Panc1 (cell line): ENCODE measurements at regions not wholly inside any gene's neighbourhood (a gene's known extent, or its start where the extent isn't known, plus 50 kb on each side); places are given as distances from the start of the nearest gene placed in this dataset.

ENCODE experiments used
- ATAC-seq: fragments of 200-7000 bp; cut with Tn5 transposase; 2 replicates; pipeline ENCODE4 v1.9.1; 2020; ENCODE audit warnings: mild to moderate bottlenecking, moderate library complexity
- BruUV-seq: library from RNA; stranded (reverse); fragments of 400-500 nt; replicated peaks from 2 replicates; lab custom pipeline; 2021; lab: Mats Ljungman, UMichigan
- CTCF ChIA-PET: fragments of 300-600 bp; sonication (Branson Sonifier 250); formaldehyde crosslinking; loops from one replicate; lab custom pipeline; 2022; ENCODE audit warnings: antibody characterized with exemption; lab: Charles Lee
- POLR2A ChIA-PET: fragments of 300-600 bp; sonication (Branson Sonifier 250); formaldehyde crosslinking; loops from one replicate; lab custom pipeline; 2022; ENCODE audit warnings: antibody characterized with exemption; lab: Charles Lee
- DNase-seq: peaks from one replicate; pipeline ENCODE4 v3.0.0-alpha.2; 2010; ENCODE audit warnings: low read depth, low spot score
- H3K27ac ChIP-seq: 2 replicates; pipeline ENCODE4 v1.5.1; 2011; ENCODE audit warnings: mild to moderate bottlenecking, low read length, inconsistent platforms
- H3K27me3 ChIP-seq: fragments of 200-500 bp; sonication (Bioruptor generic); 2 replicates; pipeline ENCODE4 v1.6.0; 2014; ENCODE audit warnings: low read length, inconsistent platforms; ENCODE audit not compliant: control insufficient read depth, insufficient read depth
- H3K36me3 ChIP-seq: fragments of 200-500 bp; sonication (Bioruptor generic); 2 replicates; pipeline ENCODE4 v1.5.1; 2014; ENCODE audit warnings: inconsistent platforms, mild to moderate bottlenecking, low read length, moderate library complexity; ENCODE audit not compliant: control insufficient read depth, insufficient read depth
- H3K4me1 ChIP-seq: 2 replicates; pipeline ENCODE4 v1.5.1; 2011; ENCODE audit warnings: inconsistent platforms, mild to moderate bottlenecking, low read length, moderate library complexity; ENCODE audit not compliant: control insufficient read depth, insufficient read depth
- H3K4me3 ChIP-seq, 2 experiments: 2 replicates each; pipeline ENCODE4 v1.5.1; 2011 to 2012; ENCODE audit warnings: low read depth in 2 of 2, low read length in 2 of 2, mild to moderate bottlenecking in 2 of 2, inconsistent platforms in 1 of 2, moderate library complexity in 1 of 2
- H3K9me3 ChIP-seq: fragments of 200-500 bp; sonication (Bioruptor generic); 2 replicates; pipeline ENCODE4 v1.5.1; 2014; ENCODE audit warnings: low read depth, mild to moderate bottlenecking, inconsistent platforms, low read length, moderate library complexity; ENCODE audit not compliant: control insufficient read depth, insufficient read depth
- CTCF ChIP-seq: fragments of 450-650 bp; IDR thresholded peaks from 2 replicates; pipeline ENCODE4 v1.5.1; 2017; ENCODE audit warnings: mild to moderate bottlenecking
- POLR2AphosphoS5 ChIP-seq: IDR thresholded peaks from 2 replicates; pipeline ENCODE4 v1.6.1; 2012; ENCODE audit warnings: mild to moderate bottlenecking, low read depth, low read length, moderate library complexity
- REST ChIP-seq, 2 experiments: IDR thresholded peaks; 2 replicates each; pipeline ENCODE4 v1.6.1; 2011 to 2012; ENCODE audit warnings: low read depth in 2 of 2, control low read depth in 1 of 2, low read length in 1 of 2, mild to moderate bottlenecking in 1 of 2, moderate library complexity in 1 of 2; ENCODE audit not compliant: insufficient read depth in 1 of 2
- SIN3A ChIP-seq: IDR thresholded peaks from 2 replicates; pipeline ENCODE4 v1.6.1; 2012; ENCODE audit warnings: low read depth, mild to moderate bottlenecking, low read length, moderate library complexity, borderline replicate concordance; ENCODE audit not compliant: insufficient read depth
- TCF7L2 ChIP-seq: IDR thresholded peaks from 2 replicates; pipeline ENCODE4 v1.6.1; 2011; ENCODE audit warnings: mild to moderate bottlenecking, low read depth, low read length, inconsistent platforms
- in situ Hi-C: cut with HindIII; loops from 2 replicates; pipeline ENCODE4 v1.10.0; 2016; ENCODE audit warnings: low sequenced_read_pairs, low pct_unique_long_range_greater_than_20kb
- intact Hi-C: fragments of 100-400 bp; cut with micrococcal nuclease; formaldehyde crosslinking; loops from one replicate; pipeline ENCODE4 v1.10.0; 2022; ENCODE audit not compliant: unreplicated experiment

- TF ChIP-seq SIN3A, result no peak
- no peak for TF ChIP-seq CTCF
- TF ChIP-seq REST (IDR thresholded peaks at IDR 0.05; ENCODE audit: insufficient read depth in 1 of 2, low read depth in 2 of 2, low read length in 1 of 2), result no peak
- no peak for TF ChIP-seq TCF7L2
- TF ChIP-seq POLR2AphosphoS5, result no peak
- Histone ChIP-seq H3K4me1 (no peaks in the 10 kb centered on the region), H3K27ac (no peak overlapping the region), H3K27me3 (no peaks in the 10 kb centered on the region), H3K9me3 (no peaks in the 10 kb centered on the region), H3K4me3 (no peak overlapping the region), H3K36me3 (no peaks in the 10 kb centered on the region)
- DNase-seq (no peak), ATAC-seq (no peak)
- no TSS peak for BruUV-seq
- ChIA-PET POLR2A (no interaction called here), CTCF (no interaction called here)
- in situ Hi-C loops, result no loop called here
- intact Hi-C loops, result no loop called here
Measured at GRCh38 chr21:30104241-30104640, 62.4 kb downstream of the CLDN17 start.

GRCh38 chr21:30102871-30103270 is 63.7 kb downstream of the CLDN17 start:
- no peaks in the 10 kb centered on the region for H3K9me3 ChIP-seq
- DNase-seq (no peak), ATAC-seq (no peak)
- no peak for TF ChIP-seq TCF7L2
- no peak for TF ChIP-seq POLR2AphosphoS5
- TF ChIP-seq REST (IDR thresholded peaks at IDR 0.05; ENCODE audit: insufficient read depth in 1 of 2, low read depth in 2 of 2, low read length in 1 of 2), result no peak
- no peak for TF ChIP-seq CTCF
- no peak for TF ChIP-seq SIN3A
- CTCF ChIA-PET, result no interaction called here
- no peaks in the 10 kb centered on the region for H3K36me3 ChIP-seq
- no peak overlapping the region for H3K27ac ChIP-seq
- H3K27me3 ChIP-seq, result no peaks in the 10 kb centered on the region
- intact Hi-C loops (no loop called here), in situ Hi-C loops (no loop called here)
- BruUV-seq, result no TSS peak
- POLR2A ChIA-PET, result no interaction called here
- no peak overlapping the region for H3K4me3 ChIP-seq
- no peaks in the 10 kb centered on the region for H3K4me1 ChIP-seq
